ENCODE measurements at regions not wholly inside any gene's neighbourhood (a gene's known extent, or its start where the extent isn't known, plus 50 kb on each side); places are given as distances from the start of the nearest gene placed in this dataset.
"Not testable (repeated sequence)": the region's sequence is repeated elsewhere in the genome, so short reads cannot be mapped to it uniquely, and the experiment has no call there.

- Histone ChIP-seq H3K27me3 (no peaks in the 10 kb centered on the region), H3K4me3 (no peak overlapping the region), H3K27ac (no peak overlapping the region), H3K4me1 (no peaks in the 10 kb centered on the region), H3K9me3 (no peaks in the 10 kb centered on the region), H3K36me3 (no peaks in the 10 kb centered on the region)
- in situ Hi-C loops (cut with MboI; ENCODE audit: low pct_ligation_motif_present in 1 of 4, low pct_unique_long_range_greater_than_20kb in 1 of 4, low sequenced_read_pairs in 3 of 4), result no loop called here
- WGBS, 2 donors (ENCODE audit: low coverage in 1 of 2), result 58 to 75% methylated on average over 2 of the region's 2 CpGs
- TF ChIP-seq CTCF (IDR thresholded peaks at IDR 0.05) (no peak), POLR2AphosphoS5 (IDR thresholded peaks at IDR 0.05) (no peak), EP300 (IDR thresholded peaks at IDR 0.05; ENCODE audit: low read depth) (no peak), POLR2A (IDR thresholded peaks at IDR 0.05) (no peak)
- DNase-seq, result no peak
- intact Hi-C loops (cut with DNase I; ENCODE audit: low total_unique reads), result no loop called here
Measured at GRCh38 chr6:159398633-159399032, 229.4 kb downstream of the FNDC1 start.

GRCh38 chr6:159397753-159398152 is 228.6 kb downstream of the FNDC1 start:
- in situ Hi-C loops (cut with MboI; ENCODE audit: low pct_ligation_motif_present in 1 of 4, low pct_unique_long_range_greater_than_20kb in 1 of 4, low sequenced_read_pairs in 3 of 4), result no loop called here
- no peak overlapping the region for H3K4me3 ChIP-seq
- H3K36me3 ChIP-seq, result no peaks in the 10 kb centered on the region
- no peak overlapping the region for H3K27ac ChIP-seq
- H3K27me3 ChIP-seq, result no peaks in the 10 kb centered on the region
- no peak for DNase-seq
- no peak for TF ChIP-seq POLR2AphosphoS5 (IDR thresholded peaks at IDR 0.05)
- no peak for TF ChIP-seq EP300 (IDR thresholded peaks at IDR 0.05; ENCODE audit: low read depth)
- TF ChIP-seq CTCF (IDR thresholded peaks at IDR 0.05), result no peak
- TF ChIP-seq POLR2A (IDR thresholded peaks at IDR 0.05), result no peak
- H3K4me1 ChIP-seq, result no peaks in the 10 kb centered on the region
- intact Hi-C loops (cut with DNase I; ENCODE audit: low total_unique reads), result no loop called here
- no peaks in the 10 kb centered on the region for H3K9me3 ChIP-seq

DNA sequence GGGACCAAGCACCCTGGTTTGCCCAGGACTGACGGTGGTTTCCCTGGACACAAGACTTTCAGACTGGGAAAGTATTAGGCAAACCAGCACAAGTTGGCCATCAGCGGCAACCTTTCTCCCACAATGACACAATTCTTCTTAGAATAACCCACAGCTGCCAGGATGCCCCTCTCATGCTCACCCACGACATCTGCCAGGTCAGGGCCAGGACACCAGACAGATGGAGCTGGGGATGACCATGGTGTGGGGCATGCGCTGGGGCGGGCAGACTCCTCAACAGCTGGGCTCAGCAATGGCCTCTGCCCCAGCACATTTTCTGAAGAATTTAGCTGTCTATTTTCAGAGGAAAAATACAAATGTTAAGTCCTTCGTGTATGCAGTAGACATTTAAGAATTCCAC is 226.4 kb downstream of the FNDC1 start:
- DNase-seq, result no peak
- H3K9me3 ChIP-seq, result no peaks in the 10 kb centered on the region
- H3K4me1 ChIP-seq, result peaks cover 0 to 4% (median 0%) of the 10 kb centered on the region in 4 donors
- TF ChIP-seq EP300 (IDR thresholded peaks at IDR 0.05; ENCODE audit: low read depth) (no peak), CTCF (IDR thresholded peaks at IDR 0.05) (no peak), POLR2A (IDR thresholded peaks at IDR 0.05) (no peak)
- in situ Hi-C loops (cut with MboI; ENCODE audit: low pct_ligation_motif_present in 1 of 4, low pct_unique_long_range_greater_than_20kb in 1 of 4, low sequenced_read_pairs in 3 of 4), result no loop called here
- H3K4me3 ChIP-seq, result no peak overlapping the region
- intact Hi-C loops (cut with DNase I; ENCODE audit: low total_unique reads), result no loop called here
- no peaks in the 10 kb centered on the region for H3K36me3 ChIP-seq
- 74 to 91% methylated on average over 2 to 6 of the region's 6 CpGs for WGBS, 2 donors (ENCODE audit: low coverage in 1 of 2)
- H3K27ac ChIP-seq, result no peak overlapping the region
- H3K27me3 ChIP-seq, result no peaks in the 10 kb centered on the region

GRCh38 chr6:159392695-159393094 is 223.5 kb downstream of the FNDC1 start:
- DNase-seq; H3K27ac ChIP-seq; H3K36me3 ChIP-seq; H3K9me3 ChIP-seq; H3K4me1 ChIP-seq; intact Hi-C loops (cut with DNase I; ENCODE audit: low total_unique reads); in situ Hi-C loops (cut with MboI; ENCODE audit: low pct_ligation_motif_present in 1 of 4, low pct_unique_long_range_greater_than_20kb in 1 of 4, low sequenced_read_pairs in 3 of 4); H3K27me3 ChIP-seq; H3K4me3 ChIP-seq: not testable (repeated sequence)
- WGBS, 2 donors (ENCODE audit: low coverage in 1 of 2), result 76 to 84% methylated on average over 2 to 3 of the region's 3 CpGs

DNA sequence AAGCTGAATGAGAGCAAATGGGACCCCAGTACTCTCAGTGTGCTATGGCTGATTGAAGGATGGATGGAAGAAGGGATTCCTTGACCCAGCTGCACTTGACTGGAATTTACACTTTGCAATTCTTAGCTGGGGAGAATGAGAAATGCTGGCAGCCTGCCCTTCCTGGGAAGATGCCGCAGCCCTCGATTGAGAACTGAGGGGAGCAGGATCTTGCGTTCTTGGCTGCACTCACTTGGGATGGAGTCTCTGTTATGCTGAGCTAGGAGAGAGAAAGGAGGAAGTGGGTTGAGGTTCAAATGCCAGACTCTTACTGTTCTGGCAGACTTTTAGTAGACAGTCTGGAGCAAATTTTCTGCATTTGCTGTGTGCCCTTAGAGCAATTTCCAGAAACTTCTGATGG is 221.2 kb downstream of the FNDC1 start:
- H3K36me3 ChIP-seq, result no peaks in the 10 kb centered on the region
- no peak overlapping the region for H3K27ac ChIP-seq
- DNase-seq, result no peak
- no peak for TF ChIP-seq CTCF (IDR thresholded peaks at IDR 0.05)
- no peak for TF ChIP-seq EP300 (IDR thresholded peaks at IDR 0.05; ENCODE audit: low read depth)
- TF ChIP-seq POLR2AphosphoS5 (IDR thresholded peaks at IDR 0.05), result no peak
- TF ChIP-seq POLR2A (IDR thresholded peaks at IDR 0.05), result no peak
- H3K4me3 ChIP-seq, result no peak overlapping the region
- no peaks in the 10 kb centered on the region for H3K27me3 ChIP-seq
- in situ Hi-C loops (cut with MboI; ENCODE audit: low pct_ligation_motif_present in 1 of 4, low pct_unique_long_range_greater_than_20kb in 1 of 4, low sequenced_read_pairs in 3 of 4), result no loop called here
- no peaks in the 10 kb centered on the region for H3K9me3 ChIP-seq
- WGBS, 2 donors (ENCODE audit: low coverage in 1 of 2), result 50 to 55% methylated on average over 2 to 3 of the region's 3 CpGs
- peaks cover 0 to 6% (median 0%) of the 10 kb centered on the region in 4 donors for H3K4me1 ChIP-seq
- intact Hi-C loops (cut with DNase I; ENCODE audit: low total_unique reads), result no loop called here

All from transverse colon (tissue), 4 donors.